CD4-positive, alpha-beta T cell treated with Interleukin-4 for 1 hour (primary cell): ENCODE measurements at regions not wholly inside any gene's neighbourhood (a gene's known extent, or its start where the extent isn't known, plus 50 kb on each side); places are given as distances from the start of the nearest gene placed in this dataset.

ENCODE experiments used
- DNase-seq, 2 donors: peaks; one replicate each; pipeline ENCODE4 v3.0.0-alpha.2; 2020 to 2022

DNA sequence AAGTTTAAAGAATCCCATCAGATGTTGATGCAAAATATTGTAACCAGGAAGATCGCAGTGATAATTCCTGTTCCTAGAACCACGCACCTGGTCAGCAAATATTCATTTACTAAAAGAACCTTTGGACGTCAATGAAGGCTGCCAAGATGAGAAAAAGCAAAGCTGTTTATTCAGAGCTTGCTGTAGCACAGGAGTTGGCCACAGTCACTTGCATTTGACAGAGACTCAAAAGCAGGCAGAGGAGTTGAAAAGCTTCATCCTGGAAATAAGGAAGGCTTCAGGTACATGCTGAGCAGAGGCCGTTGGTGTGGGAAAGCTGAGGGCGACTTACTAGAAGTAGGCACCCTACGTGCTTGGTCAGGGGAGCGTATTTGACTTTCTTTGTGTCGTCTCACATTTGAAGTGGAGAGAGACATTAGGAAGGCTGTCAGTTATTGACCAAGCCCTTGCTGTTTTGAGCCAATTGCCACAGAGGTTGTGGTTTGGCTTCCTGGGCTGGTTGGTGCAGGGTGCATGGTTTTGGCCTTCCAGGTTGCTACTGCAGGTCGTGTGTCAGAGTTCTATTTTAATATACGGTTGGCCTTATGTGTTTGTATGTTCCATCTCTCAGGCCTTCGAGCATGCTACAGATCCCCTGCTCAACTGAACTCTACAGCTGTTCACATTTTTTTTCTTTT lies 289.6 kb downstream of the METTL4 start:
- DNase-seq = no peak

DNA sequence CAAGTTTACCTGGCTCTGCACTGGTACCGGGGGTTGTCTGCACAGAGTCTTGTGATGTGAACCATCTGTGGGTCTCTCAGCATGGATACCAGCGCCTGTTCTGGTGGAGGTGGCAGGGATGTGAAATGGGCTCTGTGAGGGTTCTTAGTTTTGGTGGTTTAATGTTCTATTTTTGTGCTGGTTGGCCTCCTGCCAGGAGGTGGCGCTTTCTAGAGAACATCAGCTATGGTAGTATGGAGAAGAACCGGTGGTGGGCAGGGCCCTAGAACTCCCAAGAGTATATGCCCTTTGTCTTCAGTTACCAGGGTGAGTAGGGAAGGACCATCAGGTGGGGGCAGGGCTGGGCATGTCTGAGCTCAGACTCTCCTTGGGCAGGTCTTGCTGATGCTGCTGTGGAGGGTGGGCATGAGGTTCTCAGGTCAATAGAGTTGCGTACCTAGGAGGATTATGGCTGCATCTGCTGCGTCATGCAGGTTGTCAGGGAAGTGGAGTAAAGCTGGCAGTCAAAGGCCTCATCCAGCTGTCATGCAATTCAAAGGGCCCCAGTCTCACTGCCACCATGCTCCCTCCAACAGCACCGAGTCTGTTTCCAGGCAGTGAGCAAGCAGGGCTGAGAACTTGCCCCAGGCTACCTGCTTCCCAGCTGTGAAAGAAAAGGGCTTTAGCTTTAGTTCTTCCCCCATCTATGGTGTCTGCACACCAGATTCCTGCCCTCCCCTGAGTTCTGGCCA lies 278.0 kb downstream of the METTL4 start:
- DNase-seq = no peak

DNA sequence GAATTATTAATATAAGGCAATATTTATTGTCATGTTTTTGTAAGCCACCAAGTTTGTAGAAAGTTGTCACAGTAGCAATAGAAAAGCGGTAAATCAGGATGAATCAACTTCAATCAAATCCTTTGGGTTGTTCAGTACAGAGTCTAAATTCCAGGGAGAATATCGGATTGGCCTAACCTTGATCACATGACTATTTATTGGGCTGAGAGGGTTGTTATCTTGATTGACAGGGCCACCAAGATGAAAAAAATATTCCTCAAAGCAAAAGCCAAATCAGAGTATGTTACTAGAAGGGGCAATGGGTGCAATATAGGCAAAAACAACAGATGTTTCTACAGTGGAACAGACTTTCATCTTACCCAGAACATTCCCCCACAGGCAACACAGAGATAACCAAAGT lies 270.0 kb downstream of the METTL4 start:
- DNase-seq = no peak

DNA sequence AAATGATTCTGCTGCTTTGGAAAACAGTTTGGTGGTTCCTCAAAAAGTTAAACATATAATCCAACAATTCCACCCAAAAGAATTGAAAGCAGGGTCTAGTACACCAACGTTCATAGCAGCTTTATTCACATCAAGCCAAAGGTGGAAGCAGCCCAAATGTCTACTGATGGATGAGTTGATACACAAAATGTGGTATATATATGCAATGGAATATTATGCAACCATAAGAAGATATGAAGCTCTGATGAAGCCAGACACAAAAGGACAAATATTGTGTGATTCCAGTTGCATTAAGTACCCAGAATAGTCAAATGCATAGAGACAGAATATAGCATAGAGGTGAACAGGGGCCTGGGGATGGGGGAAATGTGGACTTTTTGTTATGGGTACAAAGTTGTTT lies 269.3 kb downstream of the METTL4 start:
- DNase-seq = no peak

DNA sequence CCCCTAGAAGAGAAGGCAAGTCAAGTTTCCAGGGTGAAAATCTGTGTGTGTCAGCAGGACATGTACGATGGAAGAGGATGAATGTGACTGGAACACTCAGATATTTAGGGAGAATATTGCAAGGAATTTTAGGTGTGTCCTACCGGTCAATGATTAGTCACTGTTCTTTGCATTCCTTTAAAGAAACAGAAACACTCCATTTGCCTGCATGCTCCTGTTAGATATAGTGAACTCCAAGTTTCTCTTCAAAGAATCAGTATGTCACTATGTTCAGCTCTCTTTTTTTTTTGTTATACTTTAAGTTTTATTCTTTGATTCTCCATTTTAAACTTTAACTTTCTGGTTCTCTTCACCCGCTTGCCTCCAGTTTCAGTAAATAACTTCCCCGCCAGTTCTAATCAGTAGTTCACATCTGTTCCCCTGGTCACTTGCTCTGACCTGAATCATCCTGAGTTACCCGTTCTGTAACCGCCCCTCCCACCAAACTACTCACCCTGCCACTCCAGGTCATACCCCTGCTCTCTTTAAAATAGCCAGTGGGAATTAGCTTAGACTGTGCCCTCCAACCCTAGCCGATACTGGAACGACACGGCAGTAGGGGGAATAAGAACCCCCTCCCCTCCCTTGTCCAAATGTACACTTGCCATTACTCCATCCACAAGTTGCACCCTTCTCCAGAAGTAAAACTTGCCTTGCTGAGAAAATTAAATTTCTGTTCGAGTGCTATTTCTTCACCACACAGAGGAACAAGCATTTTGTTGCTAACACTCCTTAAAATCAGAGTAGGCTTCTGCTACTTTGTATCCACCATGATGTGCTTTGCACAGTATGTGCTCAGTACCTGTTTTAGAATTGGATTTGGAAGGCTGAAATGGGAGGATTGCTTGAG lies 268.4 kb downstream of the METTL4 start:
- no peak for DNase-seq

DNA sequence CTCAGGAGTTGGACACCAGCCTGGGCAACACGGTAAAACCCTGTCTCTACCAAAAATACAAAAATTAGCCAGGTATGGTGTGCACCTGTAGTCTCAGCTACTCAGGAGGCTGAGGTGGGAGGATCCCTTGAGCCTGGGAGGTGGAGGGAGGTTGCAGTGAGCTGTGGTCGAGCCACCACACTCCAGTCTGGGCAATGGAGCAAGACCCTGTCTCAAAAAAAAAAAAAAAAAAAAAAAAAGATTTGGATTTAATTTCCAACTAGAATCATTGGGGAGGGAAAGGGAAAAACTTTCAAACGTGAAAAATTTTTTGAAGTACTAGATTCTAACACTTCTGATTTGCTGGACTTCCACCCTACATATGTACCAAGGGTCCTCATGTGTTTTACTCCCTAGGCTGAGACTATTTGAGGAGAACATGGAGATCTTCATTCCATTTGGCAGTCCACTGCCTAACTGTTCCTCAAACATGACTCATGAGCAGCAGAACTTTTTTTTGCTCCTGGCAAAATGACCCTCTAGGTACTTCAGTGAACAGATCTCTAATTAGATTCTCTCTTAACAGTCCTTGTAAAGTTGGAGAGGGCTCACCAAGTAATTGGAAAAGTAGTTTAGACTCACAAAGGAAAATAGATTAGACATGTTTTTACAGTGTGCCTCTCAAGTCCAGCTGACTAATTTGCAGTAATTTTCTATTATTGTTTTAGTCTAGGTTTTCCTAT lies 267.6 kb downstream of the METTL4 start:
- no peak for DNase-seq

DNA sequence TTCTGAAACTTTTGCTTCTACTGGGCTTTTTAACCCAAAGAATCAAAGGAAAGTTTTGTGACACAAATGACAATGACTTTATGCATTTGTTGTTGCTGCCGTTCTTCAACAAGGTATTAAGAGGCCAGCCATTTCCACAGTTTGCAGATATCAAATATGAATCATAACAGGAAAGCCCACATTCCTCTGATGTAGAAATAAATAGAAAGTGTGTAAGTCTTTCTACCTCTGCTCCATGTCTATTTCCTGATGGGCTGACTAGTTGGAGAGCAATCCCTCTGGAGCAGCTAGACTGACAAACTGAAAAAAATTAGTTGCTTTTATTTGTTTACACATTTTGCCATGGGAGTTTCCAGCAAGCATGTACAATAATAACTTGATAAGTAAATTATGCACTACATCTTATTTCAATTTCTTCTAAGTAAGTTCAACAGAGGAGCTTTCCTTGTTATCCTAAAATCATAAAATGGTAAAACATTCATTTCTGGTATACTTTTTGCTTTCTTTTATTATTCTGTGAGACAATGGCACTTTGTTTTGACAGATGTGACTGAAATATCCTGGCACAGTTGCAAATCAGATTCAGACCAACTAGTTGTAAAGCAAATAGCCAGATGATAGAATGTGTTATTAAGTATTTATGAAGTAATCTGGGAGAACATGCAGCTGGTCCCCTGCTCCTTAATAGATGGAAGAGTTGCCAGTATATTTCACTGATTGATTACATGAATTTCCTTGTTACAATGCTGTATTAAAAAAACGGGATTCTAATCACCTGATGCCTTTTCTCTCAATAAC lies 266.7 kb downstream of the METTL4 start:
- DNase-seq = no peak

DNA sequence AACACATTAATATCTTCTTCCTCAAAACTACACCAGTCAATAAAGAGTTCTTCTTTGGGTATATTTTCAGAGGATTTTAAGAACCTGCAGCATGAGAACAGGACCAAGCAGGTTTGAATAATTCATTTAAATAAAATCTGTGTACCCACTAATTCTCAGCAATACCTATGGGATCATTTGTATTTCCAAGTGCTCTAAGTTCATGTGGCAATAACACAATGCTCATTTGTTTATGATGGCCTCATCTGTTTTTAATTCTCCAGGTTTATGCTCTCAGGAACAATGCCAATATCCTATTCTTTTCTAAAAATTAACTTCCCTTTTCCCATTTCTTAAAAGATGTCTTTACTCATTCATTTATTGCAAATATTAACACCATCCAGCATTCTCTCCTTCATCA lies 264.7 kb downstream of the METTL4 start:
- DNase-seq = no peak

DNA sequence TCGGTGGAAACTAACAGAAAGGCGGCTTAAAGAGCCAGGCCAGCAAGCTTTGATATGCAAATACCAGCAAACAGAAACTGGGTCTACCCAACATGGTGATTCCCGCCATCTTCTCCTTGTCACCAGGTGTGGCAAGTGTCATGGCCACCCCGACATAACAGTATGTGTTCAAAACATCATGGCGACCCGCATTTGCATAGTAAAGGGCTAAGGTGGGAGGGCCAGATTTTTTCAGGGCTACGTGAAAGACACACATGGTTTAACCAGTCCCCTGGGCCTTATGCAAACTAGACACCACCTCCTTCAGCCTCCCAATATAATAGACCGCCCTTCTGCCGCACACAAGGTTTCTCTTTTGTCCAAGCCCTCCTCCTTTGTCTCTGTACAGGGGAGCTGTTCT lies 260.4 kb downstream of the METTL4 start:
- no peak for DNase-seq

DNA sequence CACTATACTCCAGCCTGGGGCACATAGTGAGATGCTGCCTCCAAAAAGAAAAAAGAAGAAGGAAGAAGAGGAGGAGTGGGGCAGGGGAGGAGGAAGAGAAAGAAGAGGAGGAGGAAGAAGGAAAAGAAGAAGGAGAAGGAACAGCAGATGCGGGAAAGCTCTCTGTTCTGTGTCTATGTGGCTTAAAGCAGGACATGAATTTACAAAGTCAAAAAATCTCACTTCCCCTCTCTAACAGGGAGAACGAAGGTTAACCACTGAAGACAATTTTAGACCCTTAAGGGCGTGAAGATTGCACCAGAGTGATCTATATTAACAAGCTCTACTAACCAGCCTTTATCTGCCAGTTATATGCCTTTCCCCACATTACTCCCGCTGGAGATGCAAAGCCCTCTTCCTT lies 258.9 kb downstream of the METTL4 start:
- DNase-seq = no peak

DNA sequence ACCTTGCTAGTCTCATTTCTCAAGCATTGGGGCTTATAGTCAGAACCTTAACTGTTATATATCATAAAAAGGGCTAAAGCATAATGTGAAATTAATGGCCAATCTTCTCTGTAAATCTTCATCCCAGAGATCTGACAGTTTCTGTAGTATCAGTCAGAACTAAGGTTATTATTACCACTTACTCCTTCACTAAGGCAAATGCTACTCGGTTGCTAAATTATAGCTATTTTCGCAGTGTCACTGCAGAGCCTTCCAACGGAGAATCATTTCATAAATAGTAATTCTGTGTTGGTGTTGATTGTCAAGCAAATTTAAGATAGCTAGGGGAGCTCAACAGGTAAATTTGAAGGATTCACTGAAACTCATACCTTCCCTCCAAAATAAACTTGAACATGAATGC lies 258.0 kb downstream of the METTL4 start:
- no peak for DNase-seq

DNA sequence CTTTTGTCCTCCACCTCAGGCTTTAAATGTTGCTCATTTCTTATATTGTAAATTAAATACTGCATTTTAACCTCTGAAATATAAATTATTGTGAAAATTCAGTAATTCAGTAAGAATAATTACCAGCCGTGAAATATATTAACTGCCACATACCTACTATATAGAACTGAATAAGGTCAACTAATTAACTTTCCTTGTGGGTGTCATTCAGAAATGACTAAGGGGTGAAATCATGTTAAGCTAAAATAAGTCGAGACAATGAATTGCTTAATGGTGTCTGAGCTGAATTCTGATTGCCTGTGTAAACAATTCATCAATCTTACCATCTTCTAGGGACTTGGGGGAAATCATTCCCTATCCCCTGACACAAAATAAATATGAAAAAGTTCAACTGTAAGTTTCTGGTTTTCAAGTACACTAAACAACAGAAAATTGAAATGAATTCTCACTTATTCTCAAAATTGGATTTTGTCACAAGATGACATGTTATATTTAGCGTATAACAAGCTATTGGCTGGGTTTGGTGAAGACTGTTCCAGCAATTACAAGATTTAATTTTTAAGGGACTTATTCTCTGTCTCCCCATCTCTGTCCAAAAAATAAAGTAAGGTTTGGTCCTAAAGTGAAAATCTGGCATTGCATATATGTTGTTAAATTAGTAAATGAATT lies 255.1 kb downstream of the METTL4 start:
- DNase-seq = no peak

DNA sequence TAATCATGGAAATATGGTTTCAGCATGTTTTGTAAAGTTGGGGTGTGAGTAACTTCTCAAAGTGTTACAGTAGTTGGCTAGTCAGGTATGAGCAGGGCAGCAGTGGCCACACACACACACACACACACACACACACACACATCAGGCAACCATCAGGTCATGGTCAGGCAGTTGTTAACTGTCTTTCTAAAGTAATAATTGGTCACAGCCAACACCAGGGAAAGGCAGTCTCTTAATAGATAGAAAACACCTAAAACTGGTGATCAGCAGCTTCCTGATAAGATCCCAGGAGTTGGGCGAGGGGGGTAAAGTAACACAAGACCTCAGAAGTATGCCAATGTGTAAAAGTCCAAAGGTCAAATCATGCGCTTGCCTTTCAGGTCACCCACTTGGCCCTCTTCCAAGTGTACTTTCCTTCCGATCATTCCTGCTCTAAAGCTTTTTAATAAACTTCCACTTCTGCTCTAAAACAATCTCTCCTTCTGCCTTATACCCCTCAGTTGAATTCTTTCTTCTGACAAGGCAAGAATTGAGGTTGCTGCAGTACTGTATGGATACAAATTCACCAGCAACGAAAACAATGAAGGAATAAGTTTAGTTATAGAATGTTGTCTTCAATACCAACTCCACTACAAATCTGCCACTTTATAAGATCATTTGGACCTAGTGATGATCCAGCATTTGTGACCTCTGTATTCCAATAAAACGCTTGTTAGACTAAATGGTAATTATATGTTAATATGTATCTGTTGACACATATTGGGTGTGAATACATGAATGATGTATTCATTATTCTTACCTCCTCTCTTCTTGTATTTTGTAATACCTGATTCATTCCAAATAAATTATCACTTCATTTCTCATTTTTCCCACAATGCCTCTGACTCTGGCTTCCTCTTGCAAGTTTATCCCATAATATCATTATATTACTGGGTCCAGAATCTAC lies 254.3 kb downstream of the METTL4 start:
- no peak for DNase-seq

DNA sequence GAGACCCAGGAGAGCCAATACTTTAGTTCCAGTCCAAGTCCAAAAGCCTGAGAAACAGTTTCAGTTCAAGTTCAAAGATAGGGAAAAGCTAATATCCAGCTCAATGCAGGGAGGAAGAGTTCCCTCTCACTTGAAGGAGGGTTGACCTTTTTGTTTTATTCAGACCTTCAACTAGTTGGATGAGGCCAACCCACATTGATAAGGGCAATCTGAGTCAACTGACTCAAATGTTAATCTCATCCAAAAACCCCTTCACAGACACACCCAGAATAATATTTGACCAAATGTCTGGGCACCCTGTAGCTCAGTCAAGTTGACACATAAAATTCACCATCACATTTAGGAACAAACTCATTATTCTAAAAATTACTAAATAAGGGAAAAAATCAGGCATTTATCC lies 246.8 kb downstream of the METTL4 start:
- no peak for DNase-seq

DNA sequence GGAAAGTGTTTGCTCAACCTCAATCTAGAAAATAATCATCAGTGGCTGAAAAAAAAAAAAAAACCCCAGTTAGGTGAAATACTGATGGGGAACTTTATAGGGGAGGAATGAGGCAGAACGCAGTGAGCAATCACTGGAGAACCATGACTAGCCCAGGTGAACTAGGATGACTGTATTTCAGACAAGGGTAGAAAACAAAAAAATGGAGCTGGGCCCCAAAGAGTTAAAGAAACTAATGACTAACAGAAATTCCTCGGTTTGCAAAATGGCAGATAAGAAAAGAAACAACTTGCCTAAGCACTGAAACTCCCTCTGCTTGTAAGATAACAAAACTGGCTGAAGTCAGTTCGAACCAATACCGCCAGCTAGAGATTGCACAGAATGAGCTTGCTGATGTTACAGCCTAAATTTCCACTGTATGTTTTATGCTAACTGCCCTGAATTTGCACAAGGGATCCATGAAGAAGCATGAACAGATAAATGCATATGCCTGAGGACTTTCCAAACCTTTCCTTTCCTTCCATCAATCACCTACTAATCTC lies 245.9 kb downstream of the METTL4 start:
- DNase-seq = no peak

DNA sequence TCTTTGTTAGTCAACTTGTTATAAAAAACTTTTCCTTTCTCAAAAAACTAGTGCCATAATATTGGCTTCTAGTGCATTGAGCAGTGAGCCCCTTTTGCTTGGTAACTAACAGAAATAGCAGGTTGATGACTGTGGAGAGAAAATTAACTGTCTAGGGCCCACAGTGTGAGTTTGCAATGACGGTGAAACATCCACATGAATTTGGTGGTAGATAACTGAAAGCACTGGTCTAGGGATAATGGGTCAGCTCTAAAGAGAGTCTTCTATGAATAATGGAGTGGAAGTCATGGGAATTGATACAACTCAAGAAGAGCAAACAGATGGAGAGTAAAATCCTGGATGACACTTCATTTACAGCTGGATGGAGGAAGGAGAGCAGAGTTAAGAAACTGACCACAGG lies 245.4 kb downstream of the METTL4 start:
- DNase-seq = no peak

DNA sequence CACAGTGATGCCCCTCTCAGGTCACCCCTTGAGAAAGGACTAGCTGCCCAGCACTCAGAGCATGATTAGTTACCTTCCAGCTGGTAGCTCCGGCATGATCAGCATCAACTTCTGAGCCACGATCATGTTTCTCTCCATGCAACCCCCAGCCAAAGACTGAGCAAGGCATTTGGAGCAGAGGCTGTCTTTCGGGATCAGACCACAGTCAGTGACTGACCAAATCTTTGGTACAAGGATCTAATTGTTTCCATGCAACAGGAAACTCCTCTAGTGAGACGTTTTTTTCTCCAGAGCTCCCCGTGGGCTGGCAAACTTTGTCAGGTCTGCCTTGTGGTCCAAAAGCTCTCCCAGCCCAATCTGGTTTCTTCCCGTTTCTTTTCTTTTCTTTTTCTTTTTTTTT lies 244.3 kb downstream of the METTL4 start:
- no peak for DNase-seq

DNA sequence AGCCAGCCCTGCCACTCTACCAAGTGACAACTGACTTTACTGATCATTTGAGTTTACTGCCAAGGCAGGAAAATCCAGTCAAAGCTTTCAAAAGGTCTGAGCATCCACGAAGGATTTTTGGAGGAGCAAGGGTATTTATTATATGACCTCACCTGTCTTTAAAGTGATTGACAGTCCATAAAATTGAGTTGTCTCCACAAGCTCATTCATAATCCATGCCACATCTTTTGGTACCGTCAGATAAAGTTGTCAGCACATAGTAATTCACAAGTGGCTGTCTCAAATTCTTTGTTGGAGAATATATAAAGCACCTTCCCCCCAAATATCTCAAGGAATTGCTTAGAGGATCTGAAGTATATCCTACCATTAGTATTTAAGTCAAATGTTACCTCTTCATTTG lies 240.5 kb downstream of the METTL4 start:
- DNase-seq = no peak

DNA sequence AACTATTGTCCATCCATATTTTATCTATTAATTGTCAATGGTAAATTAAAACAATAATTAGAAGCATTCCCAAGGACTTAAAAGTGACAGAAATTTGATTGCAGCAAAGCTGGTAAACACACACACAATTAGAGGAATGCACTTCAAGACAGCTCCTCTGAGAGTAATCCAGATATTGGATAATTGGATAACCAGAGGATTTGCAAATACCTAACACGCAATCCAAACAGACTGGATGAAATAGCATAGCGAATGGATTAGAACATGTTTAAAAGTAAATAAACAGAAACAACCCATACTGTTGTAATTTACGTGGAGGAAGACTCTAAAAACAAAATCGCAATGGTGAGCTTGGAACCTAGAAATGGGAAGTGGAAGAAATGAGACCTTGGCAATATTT lies 239.8 kb downstream of the METTL4 start:
- DNase-seq = no peak

DNA sequence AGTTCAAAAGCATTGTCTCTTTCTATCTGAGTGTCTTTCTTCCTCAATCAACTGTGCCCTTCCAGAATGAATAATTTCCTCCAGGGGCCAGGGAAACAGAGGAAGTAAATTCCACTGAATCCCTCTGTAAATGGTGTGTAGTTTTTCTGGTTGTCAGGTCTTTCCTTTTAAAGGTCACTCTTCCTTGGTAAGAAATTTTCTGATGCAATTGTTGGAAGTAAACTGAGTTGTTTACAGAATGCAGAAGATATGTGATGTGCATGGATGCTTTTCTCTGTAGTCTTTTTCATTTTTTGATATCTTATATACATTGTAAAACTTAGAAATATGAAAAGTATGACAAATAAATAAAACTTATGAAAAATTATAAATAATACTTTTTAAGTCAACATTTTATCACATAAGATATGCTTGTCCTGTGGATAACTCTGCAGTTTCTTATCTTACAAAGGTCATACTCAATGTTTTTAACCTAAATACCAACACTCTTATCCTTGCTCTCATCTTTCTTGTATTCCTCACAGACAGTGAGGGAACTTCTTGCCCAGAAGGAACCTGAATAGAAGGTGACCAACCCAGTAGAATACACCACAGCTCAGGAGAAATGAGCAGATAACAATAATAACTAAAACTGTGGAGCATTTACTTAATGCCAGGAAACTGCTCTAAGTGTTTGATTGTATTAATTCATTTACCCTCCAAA lies 234.5 kb downstream of the METTL4 start:
- no peak for DNase-seq
